ENCODE measurements at regions not wholly inside any gene's neighbourhood (a gene's known extent, or its start where the extent isn't known, plus 50 kb on each side); places are given as distances from the start of the nearest gene placed in this dataset.
A peak's percentile ranks its signal among the peaks of the same experiment; 100 is the strongest.

DNA sequence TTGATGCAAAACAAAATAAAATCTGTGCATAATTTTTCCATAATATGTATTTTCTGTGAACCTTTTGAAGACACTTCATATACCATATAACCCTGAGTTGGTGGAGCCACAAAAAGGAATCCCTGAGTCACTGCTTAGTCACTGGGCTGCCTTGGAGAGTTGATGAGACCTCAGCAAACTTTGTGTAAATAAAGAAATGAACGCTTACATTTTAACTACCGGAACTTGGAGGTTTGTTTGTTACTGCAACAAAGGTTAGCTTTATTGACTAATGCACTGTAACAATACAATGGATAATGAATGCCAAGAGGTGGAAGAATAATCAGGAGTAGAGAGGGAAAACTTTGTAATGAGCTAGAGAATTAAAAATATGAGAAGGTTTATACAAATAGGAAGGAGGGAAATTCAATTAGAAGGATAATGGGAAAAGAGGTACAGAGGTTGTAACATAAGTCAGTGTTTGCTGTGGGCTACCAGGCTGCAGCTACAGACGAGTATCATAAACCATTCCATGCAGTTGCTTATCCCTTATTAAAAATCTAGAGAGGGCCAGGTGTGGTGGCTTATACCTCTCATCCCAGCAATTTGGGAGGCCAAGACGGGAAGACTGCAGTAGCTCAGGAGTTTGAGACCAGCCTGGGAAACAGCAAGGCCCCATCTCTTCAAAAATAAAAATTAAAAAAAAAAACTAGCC lies 1042.1 kb downstream of the TYW1 start:
- ChIA-PET POLR2A (no interaction called here), CTCF (no interaction called here)
- H3K4me3 ChIP-seq (ENCODE audit: low read depth, low read length), result no peak overlapping the region
- peak; percentile 9 for DNase-seq (ENCODE audit: low read depth, low spot score)
- no peak for TF ChIP-seq CTCF (IDR thresholded peaks at IDR 0.05; ENCODE audit: insufficient read depth, low read length, missing control alignments)

- POLR2A ChIA-PET, result no interaction called here
- DNase-seq (ENCODE audit: low read depth, low spot score), result no peak
- CTCF ChIA-PET, result interaction anchor here (0.8 kb wide), 1 partner anchor 19 kb away, joined by 4 read pairs; no protein-coding TSS in a partner anchor
- TF ChIP-seq CTCF (IDR thresholded peaks at IDR 0.05; ENCODE audit: insufficient read depth, low read length, missing control alignments), result no peak
- no peak overlapping the region for H3K4me3 ChIP-seq (ENCODE audit: low read depth, low read length)
Measured at GRCh38 chr7:68041554-68041953, 1044.9 kb downstream of the TYW1 start.

GRCh38 chr7:68043546-68043945 lies 1046.9 kb downstream of the TYW1 start:
- DNase-seq (ENCODE audit: low read depth, low spot score), result no peak
- H3K4me3 ChIP-seq (ENCODE audit: low read depth, low read length), result no peak overlapping the region
- TF ChIP-seq CTCF (IDR thresholded peaks at IDR 0.05; ENCODE audit: insufficient read depth, low read length, missing control alignments), result no peak
- CTCF ChIA-PET, result no interaction called here
- POLR2A ChIA-PET, result no interaction called here

DNA sequence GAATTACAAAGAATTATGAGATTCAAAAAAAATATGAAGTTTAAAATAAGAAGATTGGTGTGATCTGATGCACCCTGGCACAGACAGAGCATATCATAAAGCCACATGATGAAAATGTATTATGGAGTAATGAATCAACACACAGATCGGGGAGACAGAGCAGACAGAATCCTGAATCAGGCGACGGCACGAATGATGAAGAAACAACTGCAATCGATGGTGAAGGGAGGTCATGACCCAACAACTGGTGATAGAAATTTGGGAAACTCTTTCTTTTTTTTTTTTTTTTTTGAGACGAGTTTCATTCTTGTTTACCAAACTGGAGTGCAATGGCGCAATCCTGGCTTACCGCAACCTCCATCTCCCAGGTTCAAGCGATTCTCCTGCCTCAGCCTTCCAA lies 1054.0 kb downstream of the TYW1 start:
- DNase-seq (ENCODE audit: low read depth, low spot score), result no peak
- H3K4me3 ChIP-seq (ENCODE audit: low read depth, low read length), result no peak overlapping the region
- CTCF ChIA-PET, result interaction anchor here (0.7 kb wide), 1 partner anchor 87 kb away, joined by 3 read pairs; no protein-coding TSS in a partner anchor
- TF ChIP-seq CTCF (IDR thresholded peaks at IDR 0.05; ENCODE audit: insufficient read depth, low read length, missing control alignments), result no peak
- POLR2A ChIA-PET, result no interaction called here

GRCh38 chr7:68058014-68058413 lies 1061.4 kb downstream of the TYW1 start:
- no peak for DNase-seq (ENCODE audit: low read depth, low spot score)
- no peak for TF ChIP-seq CTCF (IDR thresholded peaks at IDR 0.05; ENCODE audit: insufficient read depth, low read length, missing control alignments)
- ChIA-PET CTCF (no interaction called here), POLR2A (interaction anchor here (0.6 kb wide), 1 partner anchor 31 kb away, joined by 3 read pairs; no protein-coding TSS in a partner anchor)
- no peak overlapping the region for H3K4me3 ChIP-seq (ENCODE audit: low read depth, low read length)

GRCh38 chr7:68063171-68063570 lies 1066.5 kb downstream of the TYW1 start:
- POLR2A ChIA-PET, result no interaction called here
- H3K4me3 ChIP-seq (ENCODE audit: low read depth, low read length), result no peak overlapping the region
- no peak for DNase-seq (ENCODE audit: low read depth, low spot score)
- CTCF ChIA-PET, result interaction anchor here (0.6 to 1.3 kb wide), 2 partner anchors 15 to 274 kb away, joined by 3 to 4 read pairs; no protein-coding TSS in a partner anchor
- peak; percentile 33 for TF ChIP-seq CTCF (IDR thresholded peaks at IDR 0.05; ENCODE audit: insufficient read depth, low read length, missing control alignments)
